ENCODE measurements at regions not wholly inside any gene's neighbourhood (a gene's known extent, or its start where the extent isn't known, plus 50 kb on each side); places are given as distances from the start of the nearest gene placed in this dataset.
A peak's percentile ranks its signal among the peaks of the same experiment; 100 is the strongest.

DNA sequence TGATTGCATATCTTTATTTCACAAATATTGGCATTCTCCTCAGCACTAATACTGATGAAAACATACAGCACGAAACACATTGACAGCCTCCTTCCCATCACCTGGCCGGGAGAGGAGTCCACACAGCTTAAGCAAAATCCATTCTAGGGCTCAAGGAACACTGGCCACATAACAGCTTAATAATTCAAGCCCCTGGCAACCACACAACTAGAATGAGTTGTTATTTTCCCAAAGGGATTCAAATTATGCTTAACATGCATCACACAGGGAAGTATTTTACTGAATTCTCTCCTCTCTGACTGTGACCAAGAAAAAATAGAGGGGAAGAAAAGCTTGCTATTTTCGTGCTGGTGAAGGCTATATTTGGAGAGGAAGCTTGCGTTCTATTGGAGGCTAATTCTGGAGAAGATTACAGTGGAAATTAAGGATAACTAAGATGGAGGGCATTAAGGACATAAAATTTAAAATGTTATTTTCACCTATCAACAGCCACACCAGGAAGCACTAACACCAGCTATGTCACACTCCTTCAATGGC lies 198.5 kb downstream of the ADGRG6 start:
- DNase-seq: peak; percentile 40

- DNase-seq: no peak
Measured at GRCh38 chr6:142501795-142502194, 200.0 kb downstream of the ADGRG6 start.

DNA sequence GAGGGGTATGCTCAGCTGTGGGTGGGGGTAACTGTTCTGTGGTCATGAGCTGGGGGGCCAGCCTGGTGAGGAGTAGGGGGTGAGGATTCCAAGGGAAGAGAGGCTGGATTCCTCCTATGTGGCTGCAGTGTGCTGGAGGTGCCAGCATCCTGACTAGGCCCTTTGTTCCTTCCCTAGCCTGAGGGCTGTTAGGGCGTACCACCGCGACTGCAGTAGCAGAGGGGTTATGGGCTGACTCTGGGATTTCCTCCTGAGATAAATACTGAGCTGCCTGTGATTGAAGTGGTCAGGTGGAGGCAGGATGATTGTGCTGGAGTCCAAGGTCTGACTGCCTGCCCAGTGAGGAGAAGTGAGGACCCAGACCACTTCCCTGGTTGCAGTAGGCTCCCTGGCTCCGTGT lies 205.3 kb downstream of the ADGRG6 start:
- DNase-seq: no peak

GRCh38 chr6:142510211-142510610 lies 208.4 kb downstream of the ADGRG6 start:
- no peak for DNase-seq

DNA sequence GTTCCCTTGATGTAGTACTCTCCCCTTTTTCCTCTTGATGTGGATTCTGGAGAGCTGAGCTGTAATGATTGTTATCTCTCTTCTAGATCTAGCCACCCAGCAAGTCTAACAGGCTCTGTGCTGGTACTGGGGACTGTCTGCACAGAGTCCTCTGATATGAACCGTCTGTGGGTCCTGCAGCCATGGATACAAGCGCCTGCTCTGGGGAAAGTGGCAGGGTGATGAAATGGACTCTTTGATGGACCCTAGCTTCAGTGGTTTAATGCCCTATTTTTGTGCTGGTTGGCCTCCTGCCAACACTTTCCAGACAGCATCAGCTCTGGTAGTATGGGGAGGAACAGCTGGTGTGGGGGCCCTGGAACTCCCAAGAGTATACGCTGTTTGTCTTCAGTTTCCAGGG lies 216.3 kb downstream of the ADGRG6 start:
- no peak for DNase-seq

DNA sequence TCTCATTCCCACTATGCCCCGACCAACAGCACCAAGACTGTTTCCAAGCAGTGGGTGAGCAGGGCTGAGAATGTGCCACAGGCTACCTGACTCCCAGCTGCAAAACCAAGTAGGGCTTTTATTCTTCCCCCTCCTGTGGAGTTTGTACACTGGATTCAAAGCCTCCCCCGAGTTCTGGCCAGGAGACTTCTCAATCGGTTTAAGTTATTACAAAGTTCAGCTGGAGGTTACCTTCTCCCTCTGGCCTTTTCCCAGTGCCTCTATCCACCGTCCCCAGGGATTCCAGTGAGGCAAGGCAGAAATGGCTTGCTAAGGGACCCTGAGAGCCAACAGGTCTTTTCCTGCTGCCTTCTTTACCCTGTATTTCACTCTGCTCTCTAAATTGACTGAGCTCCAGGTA lies 217.0 kb downstream of the ADGRG6 start:
- no peak for DNase-seq

- no peak for DNase-seq
Measured at GRCh38 chr6:142521791-142522190, 220.0 kb downstream of the ADGRG6 start.

GRCh38 chr6:142523515-142524375 lies 221.9 kb downstream of the ADGRG6 start:
- DNase-seq: no peak

DNA sequence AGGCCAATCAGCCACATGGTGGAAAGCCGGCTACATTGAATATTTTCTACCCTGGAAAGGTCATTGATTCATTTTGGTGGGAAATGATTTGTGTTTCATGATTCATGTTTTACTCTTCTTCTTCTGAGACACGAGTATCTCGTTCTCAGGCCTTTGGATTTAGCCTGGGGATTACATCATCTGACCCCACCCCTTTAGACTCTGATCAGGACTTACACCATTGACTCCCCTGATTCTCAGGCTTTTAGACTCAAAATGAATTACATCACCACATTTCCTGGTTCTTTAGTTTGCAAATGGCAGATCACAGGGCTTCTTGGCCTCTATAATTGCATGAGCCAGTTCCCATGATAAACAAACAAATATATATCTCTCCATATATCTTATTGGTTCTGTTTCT lies 228.8 kb downstream of the ADGRG6 start:
- DNase-seq: no peak

DNA sequence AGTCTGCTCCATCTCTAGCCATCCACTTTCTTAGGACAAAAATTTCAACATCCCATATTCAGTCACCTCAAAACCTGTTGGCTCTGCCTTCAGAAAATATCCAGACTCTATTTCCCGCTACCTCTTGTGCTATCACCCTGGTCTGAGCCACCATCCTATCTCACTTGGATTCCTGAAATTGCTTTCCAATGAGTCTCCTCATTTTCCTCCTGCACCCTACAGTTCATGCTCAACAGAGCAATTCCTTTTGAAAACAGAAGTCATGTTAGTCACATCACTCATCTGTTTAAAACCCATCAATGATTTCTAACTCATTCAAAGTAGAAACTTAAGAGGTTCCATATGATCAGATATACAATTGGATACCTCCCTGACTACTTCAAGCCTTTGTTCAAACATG lies 229.9 kb downstream of the ADGRG6 start:
- peak; percentile 6 for DNase-seq

DNA sequence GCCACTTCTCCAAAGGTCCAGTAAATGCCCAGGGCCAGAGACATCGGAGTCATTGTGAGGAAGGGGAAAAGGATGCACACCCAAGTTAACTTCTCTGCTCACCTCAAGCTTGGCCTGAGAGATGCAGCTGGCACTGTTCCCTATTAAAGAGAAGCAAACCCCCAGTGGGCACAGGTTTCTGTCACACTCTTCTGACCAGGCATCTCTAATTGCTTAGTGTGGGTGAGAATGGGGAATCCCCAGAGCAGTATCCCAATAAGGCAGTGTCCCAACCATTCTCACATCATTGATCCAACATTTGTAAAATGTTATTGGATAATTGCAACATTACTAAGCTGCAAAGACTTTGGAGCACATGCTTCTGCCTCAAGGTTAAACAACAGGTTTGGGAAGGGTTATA lies 232.3 kb downstream of the ADGRG6 start:
- DNase-seq: no peak

DNA sequence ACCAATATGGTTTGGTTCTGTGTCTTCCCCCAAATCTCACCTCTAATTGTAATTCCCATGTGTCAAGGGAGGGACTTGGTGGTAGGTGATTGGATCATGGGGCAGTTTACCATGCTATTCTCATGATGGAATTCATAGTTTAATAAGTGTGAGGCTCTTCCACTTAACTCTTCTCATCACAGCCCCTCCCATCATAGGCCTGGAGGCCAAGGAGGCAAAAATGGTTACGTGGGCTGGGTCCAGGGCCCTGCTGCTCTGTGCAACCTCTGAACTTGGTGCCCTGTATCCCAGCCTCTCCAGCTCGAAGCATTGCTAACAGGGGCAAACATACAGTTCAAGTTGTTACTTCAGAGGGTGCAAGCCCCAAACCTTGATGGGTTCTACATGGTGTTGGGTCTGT lies 232.7 kb downstream of the ADGRG6 start:
- DNase-seq: no peak

GRCh38 chr6:142537612-142538478 lies 236.0 kb downstream of the ADGRG6 start:
- no peak for DNase-seq

DNA sequence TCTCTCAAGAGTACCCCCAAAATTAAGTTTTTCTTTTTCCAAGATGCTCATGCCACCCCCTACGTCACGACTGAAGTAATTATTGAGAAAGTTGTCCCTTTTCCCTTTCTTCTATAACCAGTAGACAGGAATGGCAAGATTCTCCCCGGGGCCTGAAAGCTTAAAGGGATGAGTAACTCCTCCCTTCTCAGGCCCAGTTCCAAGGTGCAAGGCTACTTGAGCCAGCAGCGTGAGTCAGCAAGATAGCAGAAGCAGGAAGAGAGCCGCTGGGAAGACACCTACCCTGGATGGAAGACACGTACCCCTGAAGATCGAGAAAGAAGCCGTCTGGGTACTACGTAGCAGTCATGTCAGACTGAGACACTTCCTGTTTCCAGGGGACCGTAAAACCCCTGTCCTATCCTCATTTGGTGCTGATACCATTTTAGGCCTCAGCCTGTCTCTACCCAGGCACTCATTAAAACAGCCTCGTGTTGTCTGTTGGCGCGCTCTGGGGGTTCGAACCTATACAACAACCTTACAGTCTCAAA lies 241.0 kb downstream of the ADGRG6 start:
- peak; percentile 55 for DNase-seq

DNA sequence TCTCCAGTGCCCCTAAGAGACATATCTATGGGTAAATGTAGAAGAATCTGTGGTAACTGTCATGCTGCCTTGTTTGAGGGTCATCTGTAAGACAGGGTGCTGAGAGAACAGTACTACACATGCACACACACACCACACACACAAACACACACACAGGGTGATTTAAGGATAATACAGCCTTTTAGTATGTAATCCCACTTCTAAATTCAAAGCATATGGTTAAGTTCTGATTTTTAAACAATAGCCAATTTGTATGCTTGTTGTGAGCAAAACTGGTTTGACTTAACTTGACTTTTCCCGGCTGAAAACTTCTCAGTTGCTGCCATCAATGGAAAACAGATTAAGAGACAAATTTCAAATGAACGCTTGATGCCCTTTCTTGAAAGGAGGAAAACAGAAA lies 241.8 kb downstream of the ADGRG6 start:
- no peak for DNase-seq

DNA sequence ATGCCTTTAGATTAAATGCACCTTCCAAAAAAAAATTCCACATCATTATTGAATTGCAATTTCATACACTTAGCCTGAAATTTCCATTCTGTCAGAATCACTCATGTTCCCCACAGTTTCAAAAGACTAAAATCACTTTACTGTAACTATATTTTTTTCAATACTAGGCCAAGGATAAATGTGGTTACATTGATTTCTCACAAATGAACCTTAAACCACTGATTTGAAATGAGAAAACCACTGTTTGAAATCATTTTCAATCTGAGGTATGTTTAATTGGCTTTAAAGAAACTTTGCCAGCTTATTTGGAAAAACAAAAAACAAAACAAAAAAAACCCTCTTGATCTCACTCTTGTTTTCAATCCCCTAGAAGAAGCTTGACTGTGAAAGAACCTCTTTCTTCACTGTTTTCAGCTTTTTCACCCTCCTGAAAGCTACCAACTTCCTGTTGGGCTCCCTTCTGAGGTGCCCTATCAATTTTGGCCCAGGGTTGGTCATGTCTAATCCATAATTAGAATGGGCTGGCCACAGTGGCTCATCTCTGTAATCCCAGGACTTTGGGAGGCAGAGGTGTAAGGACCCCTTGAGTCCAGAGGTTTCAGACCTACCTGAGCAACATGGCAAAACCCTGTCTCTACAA lies 242.5 kb downstream of the ADGRG6 start:
- DNase-seq: no peak

DNA sequence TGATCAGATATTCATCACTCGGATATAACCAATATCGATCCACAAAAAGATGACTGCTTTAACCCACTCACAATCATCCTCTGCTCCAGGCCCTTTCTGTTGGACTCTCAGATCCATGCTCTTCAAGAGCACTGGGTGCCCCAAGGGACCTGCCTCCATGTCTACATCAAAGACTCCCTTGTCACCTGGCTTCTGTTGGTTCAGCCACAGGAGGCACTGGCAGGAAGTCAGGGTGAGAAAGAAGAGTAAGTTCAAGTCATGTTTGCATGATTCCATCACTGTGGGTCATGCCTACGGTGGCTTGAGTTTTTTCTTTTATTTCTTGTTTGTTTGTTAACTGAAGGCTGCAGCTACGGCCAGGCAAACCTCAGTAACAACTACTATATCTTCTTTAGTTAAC lies 243.3 kb downstream of the ADGRG6 start:
- no peak for DNase-seq

DNA sequence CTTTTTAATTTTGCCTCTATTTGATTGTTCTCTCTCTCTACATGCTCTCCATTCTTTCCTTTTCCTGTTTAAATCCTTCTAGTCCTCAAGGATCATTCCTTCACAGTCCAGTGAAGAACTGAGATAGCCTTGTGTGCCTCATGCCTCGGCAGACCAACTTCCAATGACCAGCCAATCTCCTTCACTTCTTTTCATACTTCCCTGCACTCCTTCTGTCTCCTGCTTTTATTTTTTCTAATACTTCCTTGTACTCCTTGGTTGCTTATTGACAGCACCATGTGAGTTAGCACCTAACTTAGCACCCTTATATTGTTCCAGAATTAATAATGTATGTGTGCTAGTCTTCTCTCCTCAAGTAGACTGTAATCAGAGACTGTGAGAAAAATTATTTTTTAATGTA lies 246.8 kb downstream of the ADGRG6 start:
- no peak for DNase-seq

GRCh38 chr6:142550310-142551063 lies 248.7 kb downstream of the ADGRG6 start:
- DNase-seq: no peak

GRCh38 chr6:142551274-142551811 lies 249.5 kb downstream of the ADGRG6 start:
- DNase-seq: no peak

- DNase-seq: no peak
Measured at GRCh38 chr6:142558786-142559185, 257.0 kb downstream of the ADGRG6 start.
